OCI-LY1 (cell line): ENCODE measurements at regions not wholly inside any gene's neighbourhood (a gene's known extent, or its start where the extent isn't known, plus 50 kb on each side); places are given as distances from the start of the nearest gene placed in this dataset.

ENCODE experiments used
- EZH2 ChIP-seq: fragments of 200-600 bp; sonication (generic), shearing (Covaris generic); IDR thresholded peaks from 2 replicates; pipeline ENCODE4 v1.8.0; 2017; ENCODE audit warnings: borderline replicate concordance, mixed run types, mild to moderate bottlenecking, antibody characterized with exemption, low read length, moderate library complexity, mixed read lengths
- TF ChIP-seq, protein P1 (sequence below): fragments of 200-600 bp; sonication (generic), shearing (Covaris generic); IDR thresholded peaks from 2 replicates; pipeline ENCODE4 v1.5.1; 2017; ENCODE audit warnings: mild to moderate bottlenecking, antibody characterized with exemption, low read length, moderate library complexity, mixed read lengths

GRCh38 chr6:92362404-92362803 is 1057.0 kb downstream of the EPHA7 start:
- TF ChIP-seq, protein P1, sequence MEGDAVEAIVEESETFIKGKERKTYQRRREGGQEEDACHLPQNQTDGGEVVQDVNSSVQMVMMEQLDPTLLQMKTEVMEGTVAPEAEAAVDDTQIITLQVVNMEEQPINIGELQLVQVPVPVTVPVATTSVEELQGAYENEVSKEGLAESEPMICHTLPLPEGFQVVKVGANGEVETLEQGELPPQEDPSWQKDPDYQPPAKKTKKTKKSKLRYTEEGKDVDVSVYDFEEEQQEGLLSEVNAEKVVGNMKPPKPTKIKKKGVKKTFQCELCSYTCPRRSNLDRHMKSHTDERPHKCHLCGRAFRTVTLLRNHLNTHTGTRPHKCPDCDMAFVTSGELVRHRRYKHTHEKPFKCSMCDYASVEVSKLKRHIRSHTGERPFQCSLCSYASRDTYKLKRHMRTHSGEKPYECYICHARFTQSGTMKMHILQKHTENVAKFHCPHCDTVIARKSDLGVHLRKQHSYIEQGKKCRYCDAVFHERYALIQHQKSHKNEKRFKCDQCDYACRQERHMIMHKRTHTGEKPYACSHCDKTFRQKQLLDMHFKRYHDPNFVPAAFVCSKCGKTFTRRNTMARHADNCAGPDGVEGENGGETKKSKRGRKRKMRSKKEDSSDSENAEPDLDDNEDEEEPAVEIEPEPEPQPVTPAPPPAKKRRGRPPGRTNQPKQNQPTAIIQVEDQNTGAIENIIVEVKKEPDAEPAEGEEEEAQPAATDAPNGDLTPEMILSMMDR, result no peak
- no peak for TF ChIP-seq EZH2
